G401 (cell line): ENCODE measurements at regions not wholly inside any gene's neighbourhood (a gene's known extent, or its start where the extent isn't known, plus 50 kb on each side); places are given as distances from the start of the nearest gene placed in this dataset.

ENCODE experiments used
- DNase-seq: peaks from one replicate; pipeline ENCODE4 v3.0.0-alpha.2; 2015; ENCODE audit warnings: low spot score
- in situ Hi-C: cut with HindIII; loops from 2 replicates; pipeline ENCODE4 v1.10.0; 2016; ENCODE audit warnings: low sequenced_read_pairs, mixed read lengths

DNA sequence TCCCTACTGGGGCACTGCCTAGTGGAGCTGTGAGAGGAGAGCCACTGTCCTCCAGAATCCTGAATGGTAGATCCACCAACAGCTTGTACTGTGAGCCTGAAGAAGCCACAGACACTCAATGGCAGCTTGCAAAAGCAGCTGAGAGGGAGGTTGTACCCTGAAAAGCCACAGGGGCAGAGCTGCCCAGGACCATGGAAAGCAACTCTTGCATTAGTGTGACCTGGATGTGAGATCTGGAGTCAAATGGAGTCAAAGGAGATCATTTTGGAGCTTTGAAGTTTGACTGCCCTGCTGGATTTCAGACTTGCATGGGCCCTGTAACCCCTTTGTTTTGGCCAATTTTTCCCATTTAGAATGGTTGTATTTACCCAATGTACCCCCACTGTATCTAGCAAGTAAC is 871.4 kb upstream of the PRMT6 start:
- in situ Hi-C loops: no loop called here
- no peak for DNase-seq

DNA sequence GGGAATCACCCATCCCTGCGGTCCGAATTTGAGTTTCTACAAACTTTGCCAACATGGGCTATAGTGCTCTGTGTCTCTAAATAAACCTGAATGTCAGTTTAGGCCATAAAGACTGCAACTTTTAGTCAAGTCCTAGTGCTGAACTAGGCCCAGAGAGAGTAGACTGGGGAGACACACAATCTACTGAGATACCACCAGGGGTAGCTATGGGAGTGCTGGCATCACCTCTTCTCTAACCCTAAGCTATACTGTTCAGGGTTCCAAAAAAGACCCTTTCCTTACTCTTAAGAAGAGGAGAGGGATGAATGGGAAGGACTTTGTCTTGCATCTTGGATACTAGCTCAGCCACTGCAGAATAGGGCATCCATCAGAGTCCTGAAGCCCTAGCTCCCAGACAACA is 866.7 kb upstream of the PRMT6 start:
- DNase-seq: peak; percentile 7
- in situ Hi-C loops: no loop called here

DNA sequence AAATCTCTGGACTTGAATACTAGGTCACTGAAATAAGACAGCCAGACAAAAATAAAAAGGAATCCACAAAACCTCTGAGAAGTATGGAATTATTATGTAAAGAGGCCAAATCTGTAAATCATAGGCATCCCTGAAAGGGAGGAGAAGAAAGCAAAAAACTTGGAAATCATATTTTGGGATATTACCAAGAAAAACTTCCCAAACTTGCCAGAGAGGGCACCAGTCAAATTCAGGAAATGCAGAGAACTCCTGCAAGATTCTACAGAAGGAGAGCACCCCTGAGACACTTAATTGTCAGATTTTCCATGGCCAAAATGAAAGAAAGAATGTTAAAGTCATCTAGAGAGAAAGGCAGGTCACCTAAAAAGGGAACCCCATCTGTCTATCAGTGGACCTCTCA is 862.3 kb upstream of the PRMT6 start:
- no peak for DNase-seq
- in situ Hi-C loops: no loop called here

DNA sequence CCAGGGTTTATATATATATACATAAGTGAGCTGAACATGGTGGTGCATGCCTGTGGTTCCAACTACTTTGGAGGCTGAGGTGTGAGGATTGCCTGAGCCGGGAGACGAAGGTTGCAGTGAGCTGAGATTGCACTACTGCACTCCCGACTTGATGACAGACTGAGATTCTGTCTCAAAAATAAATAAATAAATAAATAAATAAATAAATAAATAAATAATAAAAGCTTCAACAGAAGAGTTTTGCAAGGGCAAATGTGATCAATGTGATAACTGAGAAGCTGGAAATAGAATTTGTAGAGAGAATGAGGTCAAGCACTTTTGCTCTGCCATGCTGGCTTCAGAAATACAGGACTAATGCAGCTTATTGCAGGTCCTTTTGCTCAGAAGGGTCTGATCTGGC is 855.8 kb upstream of the PRMT6 start:
- in situ Hi-C loops: no loop called here
- DNase-seq: no peak

DNA sequence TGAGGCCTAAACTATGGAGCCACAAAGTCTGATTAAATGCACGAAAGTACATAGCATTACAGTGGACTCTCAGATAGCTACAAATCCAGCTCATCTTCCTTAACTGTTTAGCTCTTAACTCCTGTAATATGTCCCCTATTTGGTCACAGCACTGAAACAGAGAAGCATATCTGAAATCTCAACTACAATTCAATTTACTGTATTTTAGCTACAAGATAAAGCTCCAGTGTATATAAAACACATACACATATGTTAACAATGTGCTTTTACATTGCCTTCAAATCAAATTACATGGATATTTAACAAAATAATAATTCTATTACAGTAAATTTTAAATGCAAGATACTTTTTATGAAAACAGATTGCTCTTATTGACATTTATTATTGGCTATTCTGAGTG is 849.3 kb upstream of the PRMT6 start:
- in situ Hi-C loops: no loop called here
- DNase-seq: no peak

DNA sequence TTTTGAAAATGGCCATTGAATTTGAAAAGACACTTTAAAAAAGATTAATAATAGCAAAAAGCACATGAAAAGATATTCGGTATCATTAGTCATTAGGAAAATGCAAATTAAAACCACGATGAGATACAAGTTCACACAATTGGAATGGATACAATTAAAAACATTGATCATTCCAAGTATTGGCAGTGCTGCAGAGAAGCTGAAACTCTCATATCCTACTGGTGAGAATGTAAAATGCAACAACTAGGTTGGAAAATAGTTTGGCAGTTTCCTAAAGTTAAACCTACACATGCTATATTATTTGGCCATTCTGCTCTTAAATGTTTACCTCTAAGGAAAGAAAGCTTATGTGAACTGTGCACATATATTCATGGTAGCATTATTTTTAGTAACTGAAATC is 838.7 kb upstream of the PRMT6 start:
- DNase-seq: no peak
- in situ Hi-C loops: no loop called here

DNA sequence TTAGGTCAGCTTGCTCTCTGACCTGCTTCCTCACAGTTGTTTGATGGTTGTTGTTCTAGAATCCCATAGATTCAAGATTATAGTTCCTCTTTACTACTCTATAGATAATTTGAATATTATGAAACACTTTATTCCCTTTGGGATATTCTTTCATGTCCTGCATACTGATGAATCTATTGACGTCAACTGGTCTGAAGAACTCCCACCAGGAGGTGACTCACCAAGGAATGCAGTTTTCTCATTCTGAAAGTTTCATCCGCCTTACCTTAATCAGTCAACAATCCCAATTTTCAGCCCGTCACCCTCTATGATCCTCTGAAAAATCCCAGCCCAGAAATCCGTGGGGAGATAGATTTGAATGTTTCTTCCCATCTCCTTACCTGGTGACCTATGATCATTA is 834.1 kb upstream of the PRMT6 start:
- in situ Hi-C loops: no loop called here
- no peak for DNase-seq

DNA sequence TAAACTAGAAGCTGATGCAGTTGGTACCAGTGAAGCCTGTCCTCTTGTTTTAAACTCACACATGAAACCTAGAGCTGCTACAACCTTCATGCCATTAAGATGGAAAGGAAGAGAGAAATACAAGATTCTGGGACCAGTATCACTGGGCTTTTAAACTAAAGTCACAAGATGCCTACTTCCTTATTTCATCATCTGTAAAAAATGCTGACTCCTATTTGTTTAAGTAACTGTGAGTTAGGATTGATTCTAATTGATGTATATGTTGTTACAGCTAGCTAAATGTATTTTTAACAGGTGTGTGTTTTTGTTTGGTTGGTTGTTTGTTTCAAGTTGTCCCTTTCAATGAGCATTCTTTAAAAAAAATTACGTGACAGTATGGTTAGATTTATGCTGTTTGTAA is 833.3 kb upstream of the PRMT6 start:
- no peak for DNase-seq
- in situ Hi-C loops: no loop called here

DNA sequence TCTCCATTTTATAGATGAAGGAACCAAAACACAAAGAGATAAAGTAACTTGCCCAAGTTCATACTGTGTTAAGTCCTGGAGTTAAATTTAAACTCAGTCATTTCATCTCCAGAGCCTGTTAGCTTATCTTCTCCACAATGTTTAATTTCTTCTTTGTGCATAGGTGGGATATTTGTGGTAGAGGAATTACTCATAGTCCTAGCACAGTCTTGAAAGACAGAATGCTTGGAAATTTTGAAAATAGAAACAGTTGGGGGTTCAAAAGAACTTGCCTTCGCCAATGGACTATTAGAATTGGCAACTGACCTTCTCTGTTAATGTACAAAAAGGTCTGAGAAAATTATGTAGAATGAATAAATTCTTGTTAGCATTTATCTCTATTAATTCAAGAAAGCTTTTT is 832.0 kb upstream of the PRMT6 start:
- in situ Hi-C loops: no loop called here
- no peak for DNase-seq

DNA sequence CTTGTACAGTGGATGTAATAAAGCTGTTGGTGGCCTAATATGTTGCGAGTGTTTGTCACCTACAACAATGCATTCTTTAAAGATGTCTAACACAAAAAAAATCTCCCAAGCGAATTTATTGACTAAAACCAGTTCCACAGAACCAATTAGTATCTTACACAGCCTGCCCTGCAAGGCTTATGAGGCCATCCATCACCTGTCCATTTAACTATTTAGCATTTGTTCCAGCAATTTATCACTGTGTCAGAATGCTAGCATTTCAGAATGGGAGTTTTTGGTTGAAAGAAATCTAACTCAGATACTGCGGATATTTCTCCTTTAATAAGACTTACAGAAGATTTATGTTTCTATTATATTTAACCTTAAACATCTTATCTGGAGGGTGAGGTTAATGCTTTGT is 831.1 kb upstream of the PRMT6 start:
- in situ Hi-C loops: no loop called here
- peak; percentile 42 for DNase-seq

DNA sequence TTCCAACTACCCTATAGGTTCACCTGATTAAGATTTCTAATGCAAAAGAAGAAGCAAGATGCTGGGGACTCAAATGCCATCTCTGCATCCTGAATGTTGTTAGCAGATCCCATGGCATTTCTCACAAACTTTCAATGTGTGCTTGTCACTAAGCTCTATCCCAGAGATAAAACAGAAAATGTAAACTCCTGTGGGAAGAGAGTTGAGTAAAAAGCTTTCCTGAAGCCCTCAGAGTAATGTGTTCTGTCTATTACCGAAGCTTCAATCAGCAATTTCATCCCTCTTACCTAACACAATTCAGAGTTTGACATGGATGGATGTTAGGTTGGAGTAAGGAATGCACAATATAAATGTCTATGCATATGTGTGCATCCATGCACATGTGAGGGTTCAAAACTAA is 829.9 kb upstream of the PRMT6 start:
- in situ Hi-C loops: no loop called here

DNA sequence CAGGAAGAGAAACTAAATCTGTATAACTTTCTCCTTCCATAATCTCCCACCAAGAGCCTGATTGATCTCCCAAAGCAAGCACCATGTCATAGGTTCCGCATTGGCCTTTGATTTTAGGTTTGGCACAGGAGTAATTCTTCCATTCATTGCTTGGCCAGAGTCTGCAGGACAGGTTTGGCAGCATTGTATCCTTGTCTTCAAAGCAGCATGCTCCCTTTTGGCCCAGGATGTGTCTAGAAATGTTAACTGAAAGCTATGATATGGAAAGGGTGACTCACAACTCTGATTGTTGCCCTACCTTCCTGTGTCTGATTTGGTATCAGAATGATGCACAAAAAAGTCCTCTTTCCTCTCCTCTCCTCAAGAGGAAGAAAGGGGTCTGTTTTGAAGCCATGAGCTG is 824.3 kb upstream of the PRMT6 start:
- no peak for DNase-seq
- in situ Hi-C loops: no loop called here

More for the DNA sequence above, 829.9 kb upstream of the PRMT6 start:
- DNase-seq: peak; percentile 23

DNA sequence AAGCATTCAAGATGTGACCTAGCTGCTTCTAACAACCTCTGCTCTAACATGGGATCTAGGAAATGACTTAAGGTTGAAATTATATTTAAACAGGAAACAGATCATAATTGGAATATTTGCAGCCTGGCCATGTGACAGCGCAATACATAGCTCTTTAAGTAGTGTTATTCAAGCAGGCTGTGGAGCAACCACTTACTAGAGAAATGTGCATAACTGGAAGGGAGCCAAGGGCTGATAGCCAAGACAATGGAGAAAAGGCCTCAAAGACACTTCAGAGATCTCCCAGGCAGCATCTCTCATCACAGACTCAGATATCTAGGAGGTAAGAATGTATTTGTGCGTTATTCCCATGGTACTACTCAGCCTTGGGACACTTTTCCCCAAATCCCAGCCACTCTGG is 823.0 kb upstream of the PRMT6 start:
- in situ Hi-C loops: no loop called here

DNA sequence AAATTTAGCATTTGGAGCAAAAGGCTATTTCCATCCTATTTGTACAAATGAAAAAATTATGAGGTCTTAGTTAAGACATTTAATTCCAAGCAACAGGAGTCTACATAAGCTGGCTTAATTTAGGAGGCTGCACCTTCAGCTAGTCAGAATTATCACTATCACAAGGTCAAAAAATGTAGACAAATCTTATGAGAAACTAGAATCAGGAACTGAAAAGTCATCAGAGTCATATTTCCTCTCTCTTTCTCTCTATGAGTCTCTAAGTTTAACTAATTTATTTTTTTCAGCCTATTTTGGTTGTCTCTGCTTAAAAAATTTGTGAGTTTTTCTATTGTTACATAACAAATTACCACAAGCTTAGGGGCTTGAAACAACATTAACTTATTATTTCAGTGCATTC is 807.1 kb upstream of the PRMT6 start:
- in situ Hi-C loops: no loop called here

More for the DNA sequence above, 823.0 kb upstream of the PRMT6 start:
- no peak for DNase-seq

DNA sequence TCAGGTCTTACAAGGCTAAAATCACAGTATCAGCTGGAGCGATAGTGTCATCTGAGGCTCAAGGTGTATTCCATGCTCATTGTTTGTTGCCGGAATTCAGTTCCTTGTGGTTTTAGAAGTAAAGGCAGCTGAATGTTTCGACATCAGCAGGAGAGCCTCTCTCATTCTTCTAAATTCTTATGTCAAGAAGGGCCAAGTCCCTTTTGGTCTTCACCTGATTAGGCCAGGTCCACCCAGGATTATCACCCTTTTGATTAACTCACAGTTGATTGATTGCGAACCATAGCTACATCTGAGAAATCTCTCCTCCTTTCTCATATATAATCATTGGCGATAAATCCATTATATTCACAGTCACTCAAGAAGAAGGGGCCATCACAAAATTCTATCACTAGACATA is 806.7 kb upstream of the PRMT6 start:
- in situ Hi-C loops: no loop called here

More for the DNA sequence above, 807.1 kb upstream of the PRMT6 start:
- DNase-seq: no peak

DNA sequence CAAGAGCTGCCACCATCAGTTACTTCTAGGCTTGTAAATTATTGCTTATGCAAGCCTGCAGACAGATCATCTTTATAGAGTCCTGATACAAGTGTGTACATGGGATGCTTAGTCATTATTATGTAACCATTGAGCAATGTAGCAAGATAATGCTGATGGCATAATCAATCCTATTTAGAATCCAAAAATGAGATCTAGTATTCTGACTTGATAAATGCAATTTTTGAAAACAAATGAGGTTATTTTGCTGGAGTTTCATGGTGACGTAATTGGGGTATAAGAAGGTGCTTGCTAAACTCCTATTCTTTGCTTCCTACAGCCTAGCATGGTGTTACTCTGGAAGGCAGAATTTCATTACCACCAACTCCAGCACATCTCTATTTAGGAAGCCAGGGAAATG is 801.7 kb upstream of the PRMT6 start:
- no peak for DNase-seq
- in situ Hi-C loops: no loop called here

More for the DNA sequence above, 806.7 kb upstream of the PRMT6 start:
- DNase-seq: no peak

DNA sequence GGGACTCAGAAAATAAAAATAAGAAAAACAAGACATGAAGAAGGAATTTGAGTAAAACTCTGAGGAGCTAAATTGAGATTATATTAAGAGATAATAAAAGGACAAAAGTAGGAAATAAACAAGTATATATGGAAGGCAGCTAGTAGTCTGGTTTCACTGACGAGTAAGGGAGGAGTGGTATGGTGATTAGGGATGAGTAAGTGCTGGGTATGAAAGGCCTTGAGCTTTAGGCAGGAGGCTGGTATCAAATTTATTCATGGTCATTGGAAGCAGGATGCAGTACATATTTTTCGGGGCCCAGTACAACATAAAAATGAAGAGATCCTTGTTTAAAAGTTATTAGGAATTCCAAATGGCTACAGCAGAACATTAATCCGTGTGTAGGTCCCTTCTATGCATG is 789.7 kb upstream of the PRMT6 start:
- in situ Hi-C loops: no loop called here
- DNase-seq: no peak

DNA sequence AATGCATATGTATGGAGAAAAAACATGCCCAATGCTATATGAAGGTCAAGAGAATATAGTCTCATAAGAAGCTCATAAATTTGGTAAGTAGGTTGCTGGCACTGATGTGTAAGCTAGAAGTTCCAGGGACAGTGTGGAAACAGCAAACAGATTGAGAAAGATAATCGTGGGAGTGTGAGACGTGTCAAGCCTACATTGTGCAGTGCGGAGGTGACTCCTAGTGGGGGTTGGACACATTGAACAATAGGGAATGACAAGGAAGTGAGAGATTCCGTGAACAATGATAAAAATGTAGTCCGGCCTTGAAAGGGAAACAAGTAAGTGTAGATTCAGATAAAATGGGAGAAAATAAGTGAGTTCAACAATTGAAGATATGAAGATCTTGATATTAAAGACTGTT is 788.4 kb upstream of the PRMT6 start:
- in situ Hi-C loops: no loop called here
- peak; percentile 33 for DNase-seq

DNA sequence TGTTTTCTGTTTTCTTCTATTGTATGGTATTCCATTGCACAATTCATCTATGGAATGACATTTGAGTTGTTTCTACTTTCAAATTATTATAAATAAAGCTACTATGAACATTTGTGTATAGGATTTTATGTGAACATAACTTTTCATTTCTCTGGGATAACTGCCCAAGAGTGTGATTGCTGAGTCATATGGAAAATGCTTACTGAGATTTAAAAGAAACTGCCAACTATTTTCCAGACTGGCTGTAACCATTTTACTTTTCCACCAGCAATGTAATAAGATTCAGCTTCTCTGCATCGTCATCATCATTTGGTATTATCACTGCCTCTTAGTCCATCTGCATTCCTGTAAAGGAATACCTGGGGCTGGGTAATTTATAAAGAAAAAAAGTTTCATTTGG is 779.6 kb upstream of the PRMT6 start:
- in situ Hi-C loops: no loop called here

DNA sequence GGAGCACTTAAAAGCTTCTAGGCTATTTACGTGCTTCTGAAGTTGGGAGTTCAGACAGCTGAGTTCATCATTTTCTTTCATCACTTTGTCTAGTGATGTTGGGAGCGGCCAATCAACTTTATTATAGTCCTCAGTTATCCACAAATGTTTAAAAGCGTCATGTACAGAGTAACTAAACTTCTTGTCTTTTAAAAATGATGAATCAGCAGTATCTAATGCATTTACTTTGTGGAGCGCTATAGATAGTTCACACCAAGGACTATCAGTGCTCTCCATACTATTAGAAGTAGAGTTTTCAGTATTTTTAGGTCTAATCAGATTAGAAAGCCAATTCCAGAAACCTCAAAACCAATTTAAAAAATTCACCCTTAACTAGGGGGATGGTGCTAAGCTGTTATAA is 778.7 kb upstream of the PRMT6 start:
- in situ Hi-C loops: no loop called here

More for the DNA sequence above, 779.6 kb upstream of the PRMT6 start:
- no peak for DNase-seq

DNA sequence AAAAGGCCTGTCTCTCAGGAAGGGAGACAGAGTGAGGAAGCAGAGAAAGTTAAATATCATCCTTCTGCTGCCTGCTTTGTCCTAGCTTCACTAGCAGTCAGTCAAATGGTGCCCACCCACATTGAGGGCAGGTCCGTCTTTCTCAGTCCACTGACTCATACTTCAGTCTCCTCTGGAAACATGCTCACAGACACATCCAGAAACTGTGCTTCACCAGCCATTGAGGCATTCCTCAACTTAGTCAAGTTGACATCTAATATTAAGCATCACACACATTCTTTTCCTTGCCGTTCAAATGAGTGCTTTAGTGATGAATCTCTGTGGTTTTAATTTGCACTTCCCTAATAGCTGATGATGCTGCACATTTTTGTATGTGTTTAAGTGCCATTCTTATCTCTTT is 777.8 kb upstream of the PRMT6 start:
- no peak for DNase-seq
- in situ Hi-C loops: no loop called here

More for the DNA sequence above, 778.7 kb upstream of the PRMT6 start:
- DNase-seq: no peak

DNA sequence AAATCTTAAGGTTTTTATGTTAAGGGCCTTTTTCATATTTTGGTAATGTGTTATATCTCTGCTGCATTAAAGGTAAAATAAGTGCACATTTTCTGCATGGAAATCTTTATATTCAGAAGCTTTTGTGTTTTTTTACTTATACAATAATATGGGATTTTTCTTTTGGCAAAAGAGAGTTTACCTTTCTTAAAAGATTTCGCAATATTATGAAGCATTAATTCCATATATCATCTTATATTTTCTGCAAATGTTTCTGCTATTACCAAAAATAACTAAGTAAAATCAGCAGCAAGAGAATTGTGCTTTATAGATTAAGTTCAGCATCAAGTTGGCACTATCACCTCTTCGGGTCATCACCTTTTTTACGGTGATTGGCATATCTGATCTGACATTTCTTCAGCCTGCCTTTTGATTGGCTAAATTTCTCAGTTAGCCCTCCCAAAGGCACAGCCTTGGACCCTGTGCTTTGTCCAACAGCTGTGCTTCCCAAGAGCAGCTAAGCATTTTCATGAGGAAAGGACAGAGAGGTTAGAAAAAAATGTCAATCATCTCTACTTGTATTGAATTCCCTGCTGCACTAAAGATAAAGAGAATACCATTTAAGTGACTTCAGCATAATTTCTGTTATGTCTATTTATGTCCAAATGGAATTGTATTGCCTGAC is 767.1 kb upstream of the PRMT6 start:
- no peak for DNase-seq
- in situ Hi-C loops: no loop called here
